ENCODE measurements at regions not wholly inside any gene's neighbourhood (a gene's known extent, or its start where the extent isn't known, plus 50 kb on each side); places are given as distances from the start of the nearest gene placed in this dataset.

- TF ChIP-seq CTCF (tag by site-specific recombination; IDR thresholded peaks at IDR 0.05) (no peak), ZNF398 (tag by site-specific recombination; IDR thresholded peaks at IDR 0.05) (no peak), REST (tag by site-specific recombination; IDR thresholded peaks at IDR 0.05) (no peak), ZBTB26 (tag by site-specific recombination; optimal IDR thresholded peaks at IDR 0.05) (no peak), ZNF596 (tag by site-specific recombination; IDR thresholded peaks at IDR 0.05) (no peak), ZNF114 (tag by site-specific recombination; IDR thresholded peaks at IDR 0.05) (no peak), ZBTB8A (tag by site-specific recombination; IDR thresholded peaks at IDR 0.05) (no peak), ZNF768 (tag by site-specific recombination; IDR thresholded peaks at IDR 0.05) (no peak), RBAK (tag by site-specific recombination; IDR thresholded peaks at IDR 0.05) (no peak), ZNF600 (tag by site-specific recombination; IDR thresholded peaks at IDR 0.05) (no peak), ZBTB49 (tag by site-specific recombination; IDR thresholded peaks at IDR 0.05; ENCODE audit: low read depth) (no peak), ZNF274 (IDR thresholded peaks at IDR 0.05; ENCODE audit: low read length) (no peak), ZNF274 (tag by site-specific recombination; IDR thresholded peaks at IDR 0.05; ENCODE audit: borderline replicate concordance) (no peak), ZSCAN5A (tag by site-specific recombination; IDR thresholded peaks at IDR 0.05) (no peak), REPIN1 (tag by site-specific recombination; IDR thresholded peaks at IDR 0.05; ENCODE audit: low read depth) (no peak)
Measured at GRCh38 chr11:106331176-106331575, 253.7 kb downstream of the AASDHPPT start.

Measured in HEK293 (cell line).